SK-N-SH treated with all-trans-retinoic acid at 6 μM for 48 hours (cell line): ENCODE measurements at regions not wholly inside any gene's neighbourhood (a gene's known extent, or its start where the extent isn't known, plus 50 kb on each side); places are given as distances from the start of the nearest gene placed in this dataset.

Experiments used
- ATAC-seq: fragments of 200-7000 bp; cut with Tn5 transposase; 3 replicates; pipeline ENCODE4 v1.9.1; 2020; ENCODE audit warnings: mild to moderate bottlenecking, moderate library complexity
- ARNTL ChIP-seq: fragments of 450-650 bp; formaldehyde crosslinking; IDR thresholded peaks from 2 replicates; pipeline ENCODE4 v1.5.0; 2020; ENCODE audit warnings: low read depth, mild to moderate bottlenecking, moderate library complexity, borderline replicate concordance
- BACH2 ChIP-seq: fragments of 250-450 bp; sonication (Bioruptor Pico); IDR thresholded peaks from 2 replicates; pipeline ENCODE4 v1.9.0; 2021; ENCODE audit warnings: mild to moderate bottlenecking, borderline replicate concordance
- CREB5 ChIP-seq: fragments of 250-450 bp; sonication (Bioruptor Pico); IDR thresholded peaks from 2 replicates; pipeline ENCODE4 v1.5.1; 2020; ENCODE audit warnings: low read depth, mild to moderate bottlenecking, moderate library complexity
- CSDC2 ChIP-seq: fragments of 250-450 bp; sonication (Bioruptor Pico); IDR thresholded peaks from 2 replicates; pipeline ENCODE4 v1.5.0; 2020; ENCODE audit warnings: mild to moderate bottlenecking, moderate library complexity
- CSRNP3 ChIP-seq: fragments of 250-450 bp; sonication (Bioruptor Pico); IDR thresholded peaks from 2 replicates; pipeline ENCODE4 v1.5.1; 2021; ENCODE audit warnings: mild to moderate bottlenecking, moderate library complexity
- ESRRG ChIP-seq: fragments of 250-450 bp; sonication (Bioruptor Pico); IDR thresholded peaks from 2 replicates; pipeline ENCODE4 v1.6.1; 2021; ENCODE audit warnings: mild to moderate bottlenecking
- ISL1 ChIP-seq: fragments of 250-450 bp; sonication (Bioruptor Pico); IDR thresholded peaks from 2 replicates; pipeline ENCODE4 v2.1.2; 2022; ENCODE audit warnings: mild to moderate bottlenecking, moderate library complexity
- OSR1 ChIP-seq: fragments of 250-450 bp; sonication (Bioruptor Pico); IDR thresholded peaks from 2 replicates; pipeline ENCODE4 v1.8.0; 2022; ENCODE audit warnings: moderate library complexity, mild to moderate bottlenecking, inconsistent platforms
- PATZ1 ChIP-seq: fragments of 250-450 bp; sonication (Bioruptor Pico); IDR thresholded peaks from 2 replicates; pipeline ENCODE4 v1.8.0; 2020; ENCODE audit warnings: mild to moderate bottlenecking, moderate library complexity, borderline replicate concordance
- POU6F1 ChIP-seq: fragments of 250-450 bp; sonication (Bioruptor Pico); IDR thresholded peaks from 2 replicates; pipeline ENCODE4 v1.8.0; 2021; ENCODE audit warnings: low read depth, mild to moderate bottlenecking, moderate library complexity, borderline replicate concordance
- PPARA ChIP-seq: fragments of 250-450 bp; sonication (Bioruptor Pico); IDR thresholded peaks from 2 replicates; pipeline ENCODE4 v1.5.0; 2020; ENCODE audit warnings: mild to moderate bottlenecking, borderline replicate concordance
- RARB ChIP-seq: fragments of 250-450 bp; sonication (Bioruptor Pico); IDR thresholded peaks from 2 replicates; pipeline ENCODE4 v1.8.0; 2021; ENCODE audit warnings: mild to moderate bottlenecking, moderate library complexity
- SNAI2 ChIP-seq: fragments of 250-450 bp; sonication (Bioruptor Pico); IDR thresholded peaks from 2 replicates; pipeline ENCODE4 v1.5.0; 2020; ENCODE audit warnings: mild to moderate bottlenecking, moderate library complexity
- TCF4 ChIP-seq: fragments of 250-450 bp; sonication (Bioruptor Pico); IDR thresholded peaks from 2 replicates; pipeline ENCODE4 v1.8.0; 2021; ENCODE audit warnings: mild to moderate bottlenecking, moderate library complexity, borderline replicate concordance
- TOX ChIP-seq: fragments of 250-450 bp; sonication (Bioruptor Pico); IDR thresholded peaks from 2 replicates; pipeline ENCODE4 v1.8.0; 2021; ENCODE audit warnings: mild to moderate bottlenecking, moderate library complexity, borderline replicate concordance
- TSHZ2 ChIP-seq: fragments of 250-450 bp; sonication (Bioruptor Pico); IDR thresholded peaks from 2 replicates; pipeline ENCODE4 v1.5.0; 2020; ENCODE audit warnings: mild to moderate bottlenecking, moderate library complexity
- ZC3H10 ChIP-seq: fragments of 250-450 bp; sonication (Bioruptor Pico); IDR thresholded peaks from 2 replicates; pipeline ENCODE4 v1.5.1; 2021; ENCODE audit warnings: mild to moderate bottlenecking, moderate library complexity
- ZFP3 ChIP-seq: fragments of 250-450 bp; sonication (Bioruptor Pico); IDR thresholded peaks from 2 replicates; pipeline ENCODE4 v1.5.0; 2020; ENCODE audit warnings: mild to moderate bottlenecking, moderate library complexity
- ZFP30 ChIP-seq: fragments of 450-650 bp; formaldehyde crosslinking; IDR thresholded peaks from 2 replicates; pipeline ENCODE4 v1.5.0; 2022; ENCODE audit warnings: mild to moderate bottlenecking, moderate library complexity
- ZNF565 ChIP-seq: fragments of 450-650 bp; formaldehyde crosslinking; conservative IDR thresholded peaks from 2 replicates; pipeline ENCODE4 v1.5.0; 2020; ENCODE audit warnings: low read depth, mild to moderate bottlenecking, moderate library complexity
- ZNF70 ChIP-seq: fragments of 450-650 bp; formaldehyde crosslinking; IDR thresholded peaks from 2 replicates; pipeline ENCODE4 v1.5.0; 2020; ENCODE audit warnings: mild to moderate bottlenecking, moderate library complexity
- ZNF8 ChIP-seq: fragments of 450-650 bp; formaldehyde crosslinking; IDR thresholded peaks from 2 replicates; pipeline ENCODE4 v1.5.0; 2020; ENCODE audit warnings: mild to moderate bottlenecking, moderate library complexity

- TF ChIP-seq TOX: no peak
- no peak for TF ChIP-seq ZNF565 (CRISPR knock-in tag)
- TF ChIP-seq CREB5 (CRISPR knock-in tag): no peak
- no peak for TF ChIP-seq ARNTL
- TF ChIP-seq ZNF70 (CRISPR knock-in tag): no peak
- TF ChIP-seq CSDC2 (CRISPR knock-in tag): no peak
- no peak for TF ChIP-seq ZNF8 (CRISPR knock-in tag)
- TF ChIP-seq ESRRG (CRISPR knock-in tag): no peak
- no peak for ATAC-seq
Measured at GRCh38 chr4:65063601-65064000, 606.7 kb downstream of the EPHA5 start.

- TF ChIP-seq PPARA (CRISPR knock-in tag) (no peak), TCF4 (CRISPR knock-in tag) (no peak), ZFP3 (CRISPR knock-in tag) (no peak), SNAI2 (CRISPR knock-in tag) (no peak), ZNF70 (CRISPR knock-in tag) (no peak), BACH2 (CRISPR knock-in tag) (no peak), ZNF8 (CRISPR knock-in tag) (no peak), ZFP30 (CRISPR knock-in tag) (no peak)
- no peak for ATAC-seq
Measured at GRCh38 chr4:65050786-65051185, 619.5 kb downstream of the EPHA5 start.

- ATAC-seq: no peak
- no peak for TF ChIP-seq ISL1
- TF ChIP-seq PATZ1 (CRISPR knock-in tag): no peak
- no peak for TF ChIP-seq ESRRG (CRISPR knock-in tag)
- TF ChIP-seq ZNF565 (CRISPR knock-in tag): no peak
- no peak for TF ChIP-seq SNAI2 (CRISPR knock-in tag)
- no peak for TF ChIP-seq BACH2 (CRISPR knock-in tag)
- TF ChIP-seq ZFP30 (CRISPR knock-in tag): no peak
- TF ChIP-seq ARNTL: no peak
- TF ChIP-seq TSHZ2 (CRISPR knock-in tag): no peak
- TF ChIP-seq ZC3H10 (CRISPR knock-in tag): no peak
- TF ChIP-seq CSDC2 (CRISPR knock-in tag): no peak
- no peak for TF ChIP-seq POU6F1
- TF ChIP-seq OSR1 (CRISPR knock-in tag): no peak
- no peak for TF ChIP-seq TOX
- no peak for TF ChIP-seq ZNF70 (CRISPR knock-in tag)
- no peak for TF ChIP-seq RARB (CRISPR knock-in tag)
- no peak for TF ChIP-seq ZNF8 (CRISPR knock-in tag)
- TF ChIP-seq CSRNP3: no peak
- TF ChIP-seq PPARA (CRISPR knock-in tag): no peak
- TF ChIP-seq CREB5 (CRISPR knock-in tag): no peak
Measured at GRCh38 chr4:65046192-65047133, 623.8 kb downstream of the EPHA5 start.
